ENCODE measurements at regions not wholly inside any gene's neighbourhood (a gene's known extent, or its start where the extent isn't known, plus 50 kb on each side); places are given as distances from the start of the nearest gene placed in this dataset.

DNA sequence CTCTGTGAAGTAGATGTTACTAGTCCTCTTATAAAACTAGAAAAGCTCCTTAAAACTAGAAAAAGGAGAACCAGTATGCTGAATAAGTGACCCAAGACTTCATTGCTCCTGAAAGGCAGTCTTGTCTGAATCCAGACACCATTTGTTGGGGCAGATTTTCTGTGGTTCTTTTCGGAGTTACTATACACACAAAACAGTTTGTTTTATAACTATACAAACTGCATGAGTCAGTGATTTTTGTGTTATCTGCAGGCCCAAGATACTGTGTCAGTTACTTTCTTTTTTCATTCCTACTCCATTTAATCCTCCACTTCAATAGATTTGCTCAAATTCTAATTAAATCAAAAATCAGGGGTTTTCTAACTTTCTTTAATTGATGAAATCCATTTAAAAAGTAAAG is 244.6 kb downstream of the ARPP21 start (continued):
- TF ChIP-seq RAD21 (IDR thresholded peaks at IDR 0.05 in 1 of 2, conservative IDR thresholded peaks at IDR 0.05 in 1 of 2; ENCODE audit: low read depth in 2 of 2, low read length in 2 of 2) (no peak), SIN3A (conservative IDR thresholded peaks at IDR 0.05 in 1 of 2, IDR thresholded peaks at IDR 0.05 in 1 of 2; ENCODE audit: low read depth in 1 of 2, low read length in 2 of 2) (no peak), PHF8 (conservative IDR thresholded peaks at IDR 0.05; ENCODE audit: low read depth, low read length) (no peak), CEBPB (IDR thresholded peaks at IDR 0.05; ENCODE audit: low read depth, low read length) (no peak), RBBP5 (IDR thresholded peaks at IDR 0.05; ENCODE audit: borderline replicate concordance, low read depth, low read length) (no peak), BRCA1 (IDR thresholded peaks at IDR 0.05; ENCODE audit: low read depth, low read length) (no peak)

All from H1 (cell line).